GM23338 (cell line): ENCODE measurements at regions not wholly inside any gene's neighbourhood (a gene's known extent, or its start where the extent isn't known, plus 50 kb on each side); places are given as distances from the start of the nearest gene placed in this dataset.

ENCODE experiments used
- ATAC-seq: fragments of 200-7000 bp; cut with Tn5 transposase; 3 replicates; pipeline ENCODE4 v1.9.1; 2020
- DNase-seq: peaks from one replicate; pipeline ENCODE4 v3.0.0-alpha.2; 2015; ENCODE audit warnings: low spot score
- H2AFZ ChIP-seq: fragments of 200-600 bp; sonication (generic); 2 replicates; pipeline ENCODE4 v1.8.0; 2016; ENCODE audit warnings: antibody characterized with exemption, mild to moderate bottlenecking, moderate library complexity
- H3F3A ChIP-seq: fragments of 200-600 bp; sonication (generic); replicated peaks from 2 replicates; pipeline ENCODE4 v1.8.0; 2017; ENCODE audit warnings: antibody characterized with exemption, mixed run types, low read depth
- H3K27ac ChIP-seq: fragments of 200-600 bp; sonication (generic); 2 replicates; pipeline ENCODE4 v1.6.1; 2016; ENCODE audit warnings: low read depth
- H3K27me3 ChIP-seq: fragments of 200-600 bp; sonication (generic); 2 replicates; pipeline ENCODE4 v1.8.0; 2016; ENCODE audit warnings: mild to moderate bottlenecking, mixed run types, moderate library complexity; ENCODE audit not compliant: insufficient read depth
- H3K36me3 ChIP-seq: fragments of 200-600 bp; sonication (generic); 2 replicates; pipeline ENCODE4 v1.8.0; 2016; ENCODE audit warnings: mild to moderate bottlenecking; ENCODE audit not compliant: insufficient read depth
- H3K4me1 ChIP-seq: fragments of 200-600 bp; sonication (generic); 2 replicates; pipeline ENCODE4 v1.8.0; 2016; ENCODE audit warnings: mild to moderate bottlenecking, moderate library complexity; ENCODE audit not compliant: insufficient read depth
- H3K4me2 ChIP-seq: fragments of 200-600 bp; sonication (generic); 2 replicates; pipeline ENCODE4 v1.7.1; 2017; ENCODE audit warnings: mixed run types
- H3K4me3 ChIP-seq: fragments of 200-600 bp; sonication (generic); 2 replicates; pipeline ENCODE4 v1.6.1; 2016; ENCODE audit warnings: mixed run types
- H3K79me2 ChIP-seq: fragments of 200-600 bp; sonication (generic); replicated peaks from 2 replicates; pipeline ENCODE4 v1.8.0; 2017; ENCODE audit warnings: mild to moderate bottlenecking; ENCODE audit not compliant: insufficient read depth
- H3K9me2 ChIP-seq: fragments of 200-600 bp; sonication (generic); 2 replicates; pipeline ENCODE4 v1.8.0; 2017; ENCODE audit not compliant: insufficient read depth
- H4K20me1 ChIP-seq: fragments of 200-600 bp; sonication (generic); replicated peaks from 2 replicates; pipeline ENCODE4 v1.8.0; 2017; ENCODE audit warnings: mild to moderate bottlenecking; ENCODE audit not compliant: insufficient read depth
- H3K27ac Mint-ChIP-seq: 2 replicates; pipeline ENCODE4 v1.8.0; 2020; ENCODE audit warnings: inconsistent platforms, mild to moderate bottlenecking, moderate library complexity, mixed read lengths
- H3K27me3 Mint-ChIP-seq: 3 replicates; pipeline ENCODE4 v1.8.0; 2022; ENCODE audit warnings: low read depth, mild to moderate bottlenecking, moderate library complexity, mixed read lengths, inconsistent platforms; ENCODE audit not compliant: insufficient read depth, poor library complexity
- H3K36me3 Mint-ChIP-seq: 3 replicates; pipeline ENCODE4 v1.8.0; 2021; ENCODE audit warnings: low read depth, mild to moderate bottlenecking, inconsistent platforms, moderate library complexity, mixed read lengths
- H3K4me1 Mint-ChIP-seq: 3 replicates; pipeline ENCODE4 v1.8.0; 2020; ENCODE audit warnings: mild to moderate bottlenecking, inconsistent platforms, mixed read lengths
- H3K4me3 Mint-ChIP-seq: 3 replicates; pipeline ENCODE4 v1.8.0; 2021; ENCODE audit warnings: moderate library complexity, mild to moderate bottlenecking, inconsistent platforms, mixed read lengths
- H3K9me3 Mint-ChIP-seq: 3 replicates; pipeline ENCODE4 v1.8.0; 2020; ENCODE audit warnings: moderate library complexity, mild to moderate bottlenecking, inconsistent platforms, mixed read lengths
- CREB1 ChIP-seq: fragments of 250-450 bp; sonication (Bioruptor Pico); IDR thresholded peaks from 2 replicates; pipeline ENCODE4 v1.5.0; 2020; ENCODE audit warnings: low read depth, mild to moderate bottlenecking, moderate library complexity
- EZH2 ChIP-seq: fragments of 200-600 bp; sonication (generic); IDR thresholded peaks from one replicate; pipeline ENCODE4 v1.8.0; 2017; ENCODE audit warnings: antibody characterized with exemption, mild to moderate bottlenecking, low read depth; ENCODE audit not compliant: unreplicated experiment
- EZH2phosphoT487 ChIP-seq: fragments of 200-600 bp; sonication (generic); IDR thresholded peaks from one replicate; pipeline ENCODE4 v1.8.1; 2018; ENCODE audit warnings: antibody characterized with exemption; ENCODE audit not compliant: unreplicated experiment
- JUNB ChIP-seq: IDR thresholded peaks from one replicate; pipeline ENCODE4 v1.6.1; 2016; ENCODE audit warnings: antibody characterized with exemption; ENCODE audit not compliant: unreplicated experiment
- NANOG ChIP-seq: IDR thresholded peaks from 2 replicates; pipeline ENCODE4 v1.6.1; 2016; ENCODE audit warnings: antibody characterized with exemption, borderline replicate concordance
- POLR2AphosphoS5 ChIP-seq: IDR thresholded peaks from 2 replicates; pipeline ENCODE4 v1.6.1; 2016; ENCODE audit warnings: antibody characterized with exemption, low read depth
- STAT1 ChIP-seq: IDR thresholded peaks from one replicate; pipeline ENCODE4 v1.6.1; 2016; ENCODE audit warnings: antibody characterized with exemption; ENCODE audit not compliant: unreplicated experiment
- ZNF114 ChIP-seq: fragments of 250-450 bp; sonication (Bioruptor Pico); IDR thresholded peaks from 2 replicates; pipeline ENCODE4 v1.5.0; 2020; ENCODE audit warnings: mild to moderate bottlenecking, moderate library complexity
- ZNF331 ChIP-seq: fragments of 250-450 bp; sonication (Bioruptor Pico); IDR thresholded peaks from 2 replicates; pipeline ENCODE4 v1.5.0; 2020; ENCODE audit warnings: low read depth, mild to moderate bottlenecking, moderate library complexity
- TF ChIP-seq, protein P1 (sequence below): fragments of 250-450 bp; sonication (Bioruptor Pico); IDR thresholded peaks from 2 replicates; pipeline ENCODE4 v1.5.0; 2020; ENCODE audit warnings: mild to moderate bottlenecking, moderate library complexity
- TF ChIP-seq, protein P2 (sequence below): IDR thresholded peaks from 2 replicates; pipeline ENCODE4 v1.6.1; 2016; ENCODE audit warnings: antibody characterized with exemption
- TF ChIP-seq, protein P3 (sequence below): IDR thresholded peaks from one replicate; pipeline ENCODE4 v1.6.1; 2018; ENCODE audit warnings: antibody characterized with exemption; ENCODE audit not compliant: unreplicated experiment
- TF ChIP-seq, protein P4 (sequence below), 2 experiments: fragments of 200-600 bp in 1 of 2; sonication (generic) in 1 of 2; conservative IDR thresholded peaks; 2 replicates each; pipeline versions ENCODE4 v1.5.1 to v1.6.1; 2016 to 2017; ENCODE audit warnings: antibody characterized with exemption in 2 of 2, low read depth in 2 of 2, mild to moderate bottlenecking in 2 of 2, moderate library complexity in 1 of 2

DNA sequence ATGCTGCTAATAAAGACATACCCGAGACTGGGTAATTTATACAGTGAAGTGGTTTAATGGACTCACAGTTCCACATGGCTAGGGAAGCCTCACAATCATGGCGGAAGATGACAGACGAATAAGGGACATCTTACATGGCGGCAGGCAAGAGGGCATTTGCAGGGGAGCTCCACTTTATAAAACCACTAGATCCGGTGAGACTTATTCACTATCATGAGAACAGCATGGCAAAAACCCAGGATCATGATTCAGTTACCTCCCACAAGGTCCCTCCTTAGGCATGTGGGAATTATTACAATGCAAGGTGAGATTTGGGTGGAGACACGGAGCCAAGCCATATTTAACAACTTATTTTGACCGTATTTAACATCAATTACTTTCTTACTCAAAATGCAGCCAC lies 739.0 kb downstream of the NCAM2 start:
- Histone ChIP-seq H2AFZ (no peak overlapping the region), H3K4me1 (no peaks in the 10 kb centered on the region), H3K4me2 (no peak overlapping the region), H3K36me3 (no peaks in the 10 kb centered on the region), H3K27ac (no peak overlapping the region), H3K79me2 (no peaks in the 10 kb centered on the region), H4K20me1 (no peaks in the 10 kb centered on the region), H3F3A (no peaks in the 10 kb centered on the region), H3K27me3 (no peaks in the 10 kb centered on the region), H3K4me3 (no peak overlapping the region), H3K9me2 (0 out of 2 replicates have a peak, but pooled peaks cover 4% of the 10 kb centered on the region)
- Mint-ChIP-seq H3K27me3 (no peaks in the 10 kb centered on the region), H3K9me3 (no peaks in the 10 kb centered on the region), H3K36me3 (no peaks in the 10 kb centered on the region), H3K4me3 (no peak overlapping the region), H3K4me1 (no peaks in the 10 kb centered on the region), H3K27ac (no peak overlapping the region)
- ATAC-seq = no peak
- TF ChIP-seq EZH2phosphoT487 = no peak
- no peak for TF ChIP-seq ZNF331 (CRISPR knock-in tag)
- no peak for TF ChIP-seq CREB1
- TF ChIP-seq POLR2AphosphoS5 = no peak
- no peak for TF ChIP-seq ZNF114 (CRISPR knock-in tag)
- no peak for TF ChIP-seq JUNB
- TF ChIP-seq, protein P1, sequence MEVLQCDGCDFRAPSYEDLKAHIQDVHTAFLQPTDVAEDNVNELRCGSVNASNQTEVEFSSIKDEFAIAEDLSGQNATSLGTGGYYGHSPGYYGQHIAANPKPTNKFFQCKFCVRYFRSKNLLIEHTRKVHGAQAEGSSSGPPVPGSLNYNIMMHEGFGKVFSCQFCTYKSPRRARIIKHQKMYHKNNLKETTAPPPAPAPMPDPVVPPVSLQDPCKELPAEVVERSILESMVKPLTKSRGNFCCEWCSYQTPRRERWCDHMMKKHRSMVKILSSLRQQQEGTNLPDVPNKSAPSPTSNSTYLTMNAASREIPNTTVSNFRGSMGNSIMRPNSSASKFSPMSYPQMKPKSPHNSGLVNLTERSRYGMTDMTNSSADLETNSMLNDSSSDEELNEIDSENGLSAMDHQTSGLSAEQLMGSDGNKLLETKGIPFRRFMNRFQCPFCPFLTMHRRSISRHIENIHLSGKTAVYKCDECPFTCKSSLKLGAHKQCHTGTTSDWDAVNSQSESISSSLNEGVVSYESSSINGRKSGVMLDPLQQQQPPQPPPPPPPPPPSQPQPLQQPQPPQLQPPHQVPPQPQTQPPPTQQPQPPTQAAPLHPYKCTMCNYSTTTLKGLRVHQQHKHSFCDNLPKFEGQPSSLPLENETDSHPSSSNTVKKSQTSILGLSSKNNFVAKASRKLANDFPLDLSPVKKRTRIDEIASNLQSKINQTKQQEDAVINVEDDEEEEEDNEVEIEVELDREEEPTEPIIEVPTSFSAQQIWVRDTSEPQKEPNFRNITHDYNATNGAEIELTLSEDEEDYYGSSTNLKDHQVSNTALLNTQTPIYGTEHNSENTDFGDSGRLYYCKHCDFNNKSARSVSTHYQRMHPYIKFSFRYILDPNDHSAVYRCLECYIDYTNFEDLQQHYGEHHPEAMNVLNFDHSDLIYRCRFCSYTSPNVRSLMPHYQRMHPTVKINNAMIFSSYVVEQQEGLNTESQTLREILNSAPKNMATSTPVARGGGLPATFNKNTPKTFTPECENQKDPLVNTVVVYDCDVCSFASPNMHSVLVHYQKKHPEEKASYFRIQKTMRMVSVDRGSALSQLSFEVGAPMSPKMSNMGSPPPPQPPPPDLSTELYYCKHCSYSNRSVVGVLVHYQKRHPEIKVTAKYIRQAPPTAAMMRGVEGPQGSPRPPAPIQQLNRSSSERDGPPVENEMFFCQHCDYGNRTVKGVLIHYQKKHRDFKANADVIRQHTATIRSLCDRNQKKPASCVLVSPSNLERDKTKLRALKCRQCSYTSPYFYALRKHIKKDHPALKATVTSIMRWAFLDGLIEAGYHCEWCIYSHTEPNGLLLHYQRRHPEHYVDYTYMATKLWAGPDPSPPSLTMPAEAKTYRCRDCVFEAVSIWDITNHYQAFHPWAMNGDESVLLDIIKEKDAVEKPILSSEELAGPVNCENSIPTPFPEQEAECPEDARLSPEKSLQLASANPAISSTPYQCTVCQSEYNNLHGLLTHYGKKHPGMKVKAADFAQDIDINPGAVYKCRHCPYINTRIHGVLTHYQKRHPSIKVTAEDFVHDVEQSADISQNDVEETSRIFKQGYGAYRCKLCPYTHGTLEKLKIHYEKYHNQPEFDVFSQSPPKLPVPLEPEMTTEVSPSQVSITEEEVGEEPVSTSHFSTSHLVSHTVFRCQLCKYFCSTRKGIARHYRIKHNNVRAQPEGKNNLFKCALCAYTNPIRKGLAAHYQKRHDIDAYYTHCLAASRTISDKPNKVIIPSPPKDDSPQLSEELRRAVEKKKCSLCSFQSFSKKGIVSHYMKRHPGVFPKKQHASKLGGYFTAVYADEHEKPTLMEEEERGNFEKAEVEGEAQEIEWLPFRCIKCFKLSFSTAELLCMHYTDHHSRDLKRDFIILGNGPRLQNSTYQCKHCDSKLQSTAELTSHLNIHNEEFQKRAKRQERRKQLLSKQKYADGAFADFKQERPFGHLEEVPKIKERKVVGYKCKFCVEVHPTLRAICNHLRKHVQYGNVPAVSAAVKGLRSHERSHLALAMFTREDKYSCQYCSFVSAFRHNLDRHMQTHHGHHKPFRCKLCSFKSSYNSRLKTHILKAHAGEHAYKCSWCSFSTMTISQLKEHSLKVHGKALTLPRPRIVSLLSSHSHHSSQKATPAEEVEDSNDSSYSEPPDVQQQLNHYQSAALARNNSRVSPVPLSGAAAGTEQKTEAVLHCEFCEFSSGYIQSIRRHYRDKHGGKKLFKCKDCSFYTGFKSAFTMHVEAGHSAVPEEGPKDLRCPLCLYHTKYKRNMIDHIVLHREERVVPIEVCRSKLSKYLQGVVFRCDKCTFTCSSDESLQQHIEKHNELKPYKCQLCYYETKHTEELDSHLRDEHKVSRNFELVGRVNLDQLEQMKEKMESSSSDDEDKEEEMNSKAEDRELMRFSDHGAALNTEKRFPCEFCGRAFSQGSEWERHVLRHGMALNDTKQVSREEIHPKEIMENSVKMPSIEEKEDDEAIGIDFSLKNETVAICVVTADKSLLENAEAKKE (CRISPR knock-in tag) = no peak
- no peak for TF ChIP-seq EZH2
- TF ChIP-seq, protein P2, sequence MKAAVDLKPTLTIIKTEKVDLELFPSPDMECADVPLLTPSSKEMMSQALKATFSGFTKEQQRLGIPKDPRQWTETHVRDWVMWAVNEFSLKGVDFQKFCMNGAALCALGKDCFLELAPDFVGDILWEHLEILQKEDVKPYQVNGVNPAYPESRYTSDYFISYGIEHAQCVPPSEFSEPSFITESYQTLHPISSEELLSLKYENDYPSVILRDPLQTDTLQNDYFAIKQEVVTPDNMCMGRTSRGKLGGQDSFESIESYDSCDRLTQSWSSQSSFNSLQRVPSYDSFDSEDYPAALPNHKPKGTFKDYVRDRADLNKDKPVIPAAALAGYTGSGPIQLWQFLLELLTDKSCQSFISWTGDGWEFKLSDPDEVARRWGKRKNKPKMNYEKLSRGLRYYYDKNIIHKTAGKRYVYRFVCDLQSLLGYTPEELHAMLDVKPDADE = no peak
- no peak for TF ChIP-seq STAT1
- TF ChIP-seq, protein P3, sequence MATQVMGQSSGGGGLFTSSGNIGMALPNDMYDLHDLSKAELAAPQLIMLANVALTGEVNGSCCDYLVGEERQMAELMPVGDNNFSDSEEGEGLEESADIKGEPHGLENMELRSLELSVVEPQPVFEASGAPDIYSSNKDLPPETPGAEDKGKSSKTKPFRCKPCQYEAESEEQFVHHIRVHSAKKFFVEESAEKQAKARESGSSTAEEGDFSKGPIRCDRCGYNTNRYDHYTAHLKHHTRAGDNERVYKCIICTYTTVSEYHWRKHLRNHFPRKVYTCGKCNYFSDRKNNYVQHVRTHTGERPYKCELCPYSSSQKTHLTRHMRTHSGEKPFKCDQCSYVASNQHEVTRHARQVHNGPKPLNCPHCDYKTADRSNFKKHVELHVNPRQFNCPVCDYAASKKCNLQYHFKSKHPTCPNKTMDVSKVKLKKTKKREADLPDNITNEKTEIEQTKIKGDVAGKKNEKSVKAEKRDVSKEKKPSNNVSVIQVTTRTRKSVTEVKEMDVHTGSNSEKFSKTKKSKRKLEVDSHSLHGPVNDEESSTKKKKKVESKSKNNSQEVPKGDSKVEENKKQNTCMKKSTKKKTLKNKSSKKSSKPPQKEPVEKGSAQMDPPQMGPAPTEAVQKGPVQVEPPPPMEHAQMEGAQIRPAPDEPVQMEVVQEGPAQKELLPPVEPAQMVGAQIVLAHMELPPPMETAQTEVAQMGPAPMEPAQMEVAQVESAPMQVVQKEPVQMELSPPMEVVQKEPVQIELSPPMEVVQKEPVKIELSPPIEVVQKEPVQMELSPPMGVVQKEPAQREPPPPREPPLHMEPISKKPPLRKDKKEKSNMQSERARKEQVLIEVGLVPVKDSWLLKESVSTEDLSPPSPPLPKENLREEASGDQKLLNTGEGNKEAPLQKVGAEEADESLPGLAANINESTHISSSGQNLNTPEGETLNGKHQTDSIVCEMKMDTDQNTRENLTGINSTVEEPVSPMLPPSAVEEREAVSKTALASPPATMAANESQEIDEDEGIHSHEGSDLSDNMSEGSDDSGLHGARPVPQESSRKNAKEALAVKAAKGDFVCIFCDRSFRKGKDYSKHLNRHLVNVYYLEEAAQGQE = no peak
- TF ChIP-seq, protein P4, sequence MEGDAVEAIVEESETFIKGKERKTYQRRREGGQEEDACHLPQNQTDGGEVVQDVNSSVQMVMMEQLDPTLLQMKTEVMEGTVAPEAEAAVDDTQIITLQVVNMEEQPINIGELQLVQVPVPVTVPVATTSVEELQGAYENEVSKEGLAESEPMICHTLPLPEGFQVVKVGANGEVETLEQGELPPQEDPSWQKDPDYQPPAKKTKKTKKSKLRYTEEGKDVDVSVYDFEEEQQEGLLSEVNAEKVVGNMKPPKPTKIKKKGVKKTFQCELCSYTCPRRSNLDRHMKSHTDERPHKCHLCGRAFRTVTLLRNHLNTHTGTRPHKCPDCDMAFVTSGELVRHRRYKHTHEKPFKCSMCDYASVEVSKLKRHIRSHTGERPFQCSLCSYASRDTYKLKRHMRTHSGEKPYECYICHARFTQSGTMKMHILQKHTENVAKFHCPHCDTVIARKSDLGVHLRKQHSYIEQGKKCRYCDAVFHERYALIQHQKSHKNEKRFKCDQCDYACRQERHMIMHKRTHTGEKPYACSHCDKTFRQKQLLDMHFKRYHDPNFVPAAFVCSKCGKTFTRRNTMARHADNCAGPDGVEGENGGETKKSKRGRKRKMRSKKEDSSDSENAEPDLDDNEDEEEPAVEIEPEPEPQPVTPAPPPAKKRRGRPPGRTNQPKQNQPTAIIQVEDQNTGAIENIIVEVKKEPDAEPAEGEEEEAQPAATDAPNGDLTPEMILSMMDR (conservative IDR thresholded peaks at IDR 0.05; ENCODE audit: low read depth in 2 of 2) = no peak
- TF ChIP-seq NANOG = no peak
- no peak for DNase-seq
